ENCODE measurements at regions not wholly inside any gene's neighbourhood (a gene's known extent, or its start where the extent isn't known, plus 50 kb on each side); places are given as distances from the start of the nearest gene placed in this dataset.

DNA sequence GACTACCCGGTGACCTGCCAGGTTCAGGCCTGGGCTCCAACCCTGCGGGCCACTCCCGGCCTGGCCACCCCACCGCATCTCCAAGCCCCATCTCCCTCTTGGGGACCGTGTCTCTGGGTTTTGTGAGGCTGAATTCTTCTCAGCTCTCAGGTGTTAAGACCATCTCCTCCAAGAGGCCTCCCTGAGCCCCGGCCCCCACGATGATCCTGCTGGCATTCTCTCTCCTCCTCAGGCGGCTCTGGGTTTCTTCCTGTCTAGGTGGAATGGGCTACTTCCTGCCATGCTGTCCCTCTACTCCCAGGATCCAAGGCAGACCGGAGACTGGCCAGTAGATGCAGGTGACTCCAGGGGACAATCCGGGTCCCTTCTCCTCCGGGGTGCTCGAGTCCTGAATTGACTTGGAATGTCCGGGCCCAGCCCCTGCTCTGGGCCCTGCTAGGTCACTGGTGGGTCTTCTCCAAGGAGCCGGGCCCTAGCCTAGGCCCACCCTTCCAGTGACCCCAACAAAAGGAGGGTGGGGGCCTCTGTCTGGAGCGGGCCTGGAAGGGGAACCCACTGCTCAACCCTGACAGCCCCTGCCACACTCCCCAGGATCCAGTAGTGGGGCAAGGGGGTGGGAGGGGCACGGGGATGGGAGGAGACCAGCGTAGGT lies 219.8 kb downstream of the C9orf50 start:
- DNase-seq (ENCODE audit: low read depth) = no peak

DNA sequence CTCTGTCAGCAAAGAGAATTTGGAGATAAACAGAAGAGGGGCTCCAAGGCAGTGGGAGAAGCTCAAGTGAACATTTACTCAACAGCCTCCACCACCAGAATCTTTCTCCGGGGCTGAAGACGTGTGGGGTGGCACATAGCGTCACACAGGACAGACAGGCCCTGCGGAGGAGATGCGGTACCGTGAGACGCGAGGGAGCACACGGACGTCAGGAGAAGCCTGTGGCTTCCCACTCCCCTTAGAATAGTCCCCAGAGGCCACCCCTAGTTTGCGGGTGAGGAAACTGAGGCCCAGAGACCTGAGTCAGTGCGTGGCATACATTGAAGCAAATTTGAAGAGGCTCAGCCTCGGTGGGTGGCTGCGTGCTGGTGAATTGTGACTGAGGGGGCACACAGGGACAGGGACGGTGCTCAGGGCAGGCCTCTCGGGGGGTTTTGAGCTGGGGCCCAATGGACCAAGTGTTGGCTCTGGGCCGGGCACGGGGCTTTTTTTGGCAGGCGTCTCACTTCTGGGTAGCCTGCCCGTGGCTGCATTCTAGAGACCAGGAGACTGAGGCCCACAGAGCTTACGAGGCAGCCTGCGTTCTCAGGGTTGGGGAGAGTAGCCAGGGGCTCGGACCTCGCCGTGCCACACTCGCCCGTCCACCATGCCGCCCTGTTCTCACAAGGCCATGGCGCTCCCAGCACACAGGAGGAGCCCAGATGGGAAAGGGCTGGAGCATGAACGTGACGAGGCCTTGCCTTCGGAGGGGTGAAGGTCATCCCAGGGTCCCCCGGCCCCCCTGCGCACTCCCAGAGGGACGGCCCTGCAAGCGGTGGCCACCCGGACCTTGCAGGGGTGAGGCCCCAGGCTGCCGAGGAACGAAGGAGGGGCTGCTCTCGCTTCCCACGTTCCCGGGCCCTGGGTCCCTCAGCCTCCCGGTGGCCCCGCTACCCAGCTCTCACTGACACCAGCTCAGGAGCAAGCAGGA lies 220.6 kb downstream of the C9orf50 start:
- DNase-seq (ENCODE audit: low read depth) = no peak

GRCh38 chr9:129399634-129399990 lies 221.3 kb downstream of the C9orf50 start:
- no peak for DNase-seq (ENCODE audit: low read depth)

GRCh38 chr9:129398961-129399633 lies 221.0 kb upstream of the IER5L start:
- no peak for DNase-seq (ENCODE audit: low read depth)

GRCh38 chr9:129398101-129398960 lies 220.3 kb upstream of the IER5L start:
- DNase-seq (ENCODE audit: low read depth) = no peak

GRCh38 chr9:129397335-129397734 lies 219.3 kb upstream of the IER5L start:
- no peak for DNase-seq (ENCODE audit: low read depth)

- no peak for DNase-seq (ENCODE audit: low read depth)
Measured at GRCh38 chr9:129396365-129396708, 218.3 kb upstream of the IER5L start.

DNA sequence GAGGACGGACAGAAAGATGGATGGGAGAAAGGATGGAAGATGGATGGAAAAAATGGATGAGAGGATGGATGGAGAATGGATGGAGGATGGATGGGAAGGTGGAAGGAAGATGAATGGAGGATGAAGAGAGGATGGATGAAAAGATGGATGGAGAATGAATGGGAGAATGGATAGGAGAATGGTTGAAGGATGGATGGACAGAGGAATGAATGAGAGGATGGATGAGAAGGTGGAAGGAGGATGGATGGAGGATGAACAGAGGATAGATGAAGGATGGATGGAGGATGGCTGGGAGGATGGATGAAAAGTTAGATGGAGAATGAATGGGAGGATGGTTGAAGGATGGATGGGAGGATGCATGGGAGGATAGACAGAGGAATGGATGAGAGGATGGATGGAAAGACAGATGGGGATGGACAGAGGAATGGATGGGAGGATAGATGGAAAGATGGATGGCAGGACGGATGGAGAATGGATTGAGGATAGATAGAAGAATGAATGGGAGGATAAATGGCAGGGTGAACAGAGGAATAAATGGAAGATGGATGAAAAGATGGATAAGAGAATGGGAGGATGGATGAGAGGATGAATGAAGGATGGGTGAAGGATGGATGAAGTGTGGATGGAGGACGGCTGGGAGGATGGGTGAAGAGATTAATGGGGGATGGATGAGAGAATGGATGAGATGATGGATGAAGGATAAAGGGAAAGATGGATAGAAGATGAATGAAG lies 217.7 kb upstream of the IER5L start:
- DNase-seq (ENCODE audit: low read depth) = no peak

DNA sequence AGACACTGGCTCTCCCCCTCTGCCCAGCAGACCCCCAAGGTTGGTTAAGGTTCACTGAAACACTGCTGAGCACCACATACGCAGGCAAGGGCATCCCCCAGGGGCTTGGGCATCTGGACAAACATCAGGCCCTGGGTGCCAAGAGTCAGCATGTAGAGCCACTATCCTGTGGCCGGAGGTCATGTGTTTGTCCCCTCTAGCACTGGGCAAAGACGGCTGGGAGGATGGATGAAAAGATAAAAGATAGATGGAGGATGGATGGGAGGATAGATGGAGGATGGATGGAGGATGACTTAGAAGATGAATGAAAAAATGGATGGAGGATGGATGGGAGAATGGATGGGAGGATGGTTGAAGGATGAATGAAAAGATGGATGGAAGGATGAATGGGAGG lies 216.8 kb upstream of the IER5L start:
- no peak for DNase-seq (ENCODE audit: low read depth)

DNA sequence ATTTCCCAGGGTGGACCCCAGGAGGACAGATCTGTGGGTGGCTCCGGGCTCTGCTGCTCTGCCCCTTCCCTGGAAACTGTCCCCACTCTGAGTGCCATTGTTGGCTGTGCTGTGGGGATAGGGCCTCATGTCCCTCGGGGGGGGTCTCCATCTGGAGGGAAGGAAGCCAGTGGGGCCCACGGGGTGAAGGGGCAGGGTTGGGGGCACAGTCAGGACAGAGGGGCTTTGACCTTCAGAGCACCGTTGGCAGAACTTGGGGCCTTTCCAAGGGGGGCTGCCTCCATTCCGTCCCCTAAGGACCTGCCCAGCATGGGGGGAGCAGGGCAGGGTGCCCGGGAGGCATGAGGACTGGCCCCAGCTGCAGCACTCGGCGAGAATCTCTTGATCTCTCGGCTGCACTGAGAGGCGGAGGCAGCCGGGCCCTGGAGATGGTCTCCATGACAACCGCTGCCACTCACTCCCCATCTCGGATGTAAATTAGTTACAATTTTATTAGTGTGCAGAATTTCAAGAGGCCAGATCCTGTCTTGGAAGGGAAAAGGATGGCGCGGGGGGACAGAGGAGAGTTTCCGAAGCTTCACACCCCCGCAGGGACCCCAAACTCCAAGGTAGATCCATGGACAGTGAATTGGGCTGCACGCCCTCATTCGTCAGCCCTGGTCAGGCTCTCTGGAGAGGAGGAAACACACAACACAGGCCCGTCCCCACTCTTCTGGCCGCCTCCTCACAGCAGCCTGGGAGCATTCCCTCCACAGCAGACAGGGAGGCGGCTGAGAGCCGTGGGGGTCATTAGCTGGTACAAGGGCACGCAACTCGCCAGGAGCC lies 216.2 kb upstream of the IER5L start:
- DNase-seq (ENCODE audit: low read depth) = no peak

- DNase-seq (ENCODE audit: low read depth) = no peak
Measured at GRCh38 chr9:129393064-129393463, 215.0 kb upstream of the IER5L start.

GRCh38 chr9:129392093-129392541 lies 214.1 kb upstream of the IER5L start:
- no peak for DNase-seq (ENCODE audit: low read depth)

- no peak for DNase-seq (ENCODE audit: low read depth)
Measured at GRCh38 chr9:129391221-129391661, 213.2 kb upstream of the IER5L start.

GRCh38 chr9:129390541-129390940 lies 212.5 kb upstream of the IER5L start:
- no peak for DNase-seq (ENCODE audit: low read depth)

DNA sequence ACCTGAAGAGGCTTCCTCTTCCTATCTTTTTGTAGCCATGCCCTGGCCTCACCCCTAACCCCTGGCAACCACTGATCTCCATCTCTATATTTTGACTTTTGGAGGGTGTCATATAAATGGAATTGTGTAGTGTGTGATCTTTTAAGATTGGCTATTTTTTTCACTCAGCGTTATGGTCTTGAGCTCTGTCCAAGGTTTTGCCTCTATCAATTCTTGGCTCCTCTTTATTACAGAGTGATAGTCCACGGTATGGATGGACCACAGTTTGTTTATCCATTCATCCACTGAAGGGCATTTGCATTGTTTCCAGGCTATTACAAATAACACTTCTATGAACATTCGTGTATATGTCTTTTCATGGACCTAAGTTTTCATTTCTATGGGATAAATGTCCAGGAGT lies 209.8 kb upstream of the IER5L start:
- DNase-seq (ENCODE audit: low read depth) = no peak

DNA sequence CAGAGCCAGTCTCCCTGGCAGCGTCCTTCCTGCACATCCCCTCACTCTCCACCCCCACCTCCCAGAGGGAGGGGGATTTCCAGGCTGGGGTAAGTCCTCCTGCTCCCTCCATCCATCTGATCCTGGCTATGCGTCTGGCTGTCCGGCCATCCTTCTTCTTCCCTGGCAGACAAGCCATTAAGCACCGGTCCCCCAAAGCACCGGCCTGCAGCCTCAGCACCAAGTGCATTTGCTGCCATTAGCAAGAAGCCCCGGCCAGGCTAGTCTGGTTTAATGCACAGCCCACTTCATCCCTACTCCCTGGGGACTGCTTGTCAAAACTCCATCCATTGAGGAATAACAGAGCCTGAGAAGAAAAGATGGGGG lies 208.7 kb upstream of the IER5L start:
- no peak for DNase-seq (ENCODE audit: low read depth)

GRCh38 chr9:129385211-129385934 lies 207.3 kb upstream of the IER5L start:
- DNase-seq (ENCODE audit: low read depth) = no peak

GRCh38 chr9:129384491-129385210 lies 206.6 kb upstream of the IER5L start:
- DNase-seq (ENCODE audit: low read depth) = no peak
